ENCODE measurements at regions not wholly inside any gene's neighbourhood (a gene's known extent, or its start where the extent isn't known, plus 50 kb on each side); places are given as distances from the start of the nearest gene placed in this dataset.

DNA sequence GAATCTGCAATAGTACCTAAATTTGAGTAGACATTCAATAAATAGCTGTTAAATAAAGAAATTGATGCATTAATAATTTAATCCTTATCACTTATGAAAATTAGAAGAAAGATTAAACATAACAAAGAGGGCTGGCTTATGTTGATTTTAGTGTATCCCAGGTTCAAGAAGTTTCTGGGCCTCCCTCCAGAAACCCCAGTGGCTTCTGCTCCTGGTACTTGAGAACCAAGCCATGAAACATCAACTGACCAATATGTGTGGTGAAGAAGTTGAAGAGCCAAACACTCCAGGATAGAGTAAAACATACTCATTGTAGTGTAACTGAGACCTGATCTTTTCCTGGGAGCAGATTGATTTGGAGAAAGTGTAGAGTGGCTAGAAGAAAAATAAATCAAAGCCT lies 1465.7 kb upstream of the PIK3C3 start:
- DNase-seq, result no peak

GRCh38 chr18:40485318-40485717 lies 1469.7 kb upstream of the PIK3C3 start:
- no peak for DNase-seq

- DNase-seq, result no peak
These were observed 1481.6 kb upstream of the PIK3C3 start for GRCh38 chr18:40473221-40474029.

GRCh38 chr18:40470723-40471122 lies 1484.3 kb upstream of the PIK3C3 start:
- no peak for DNase-seq

- DNase-seq, result no peak
These were observed 1485.2 kb upstream of the PIK3C3 start for GRCh38 chr18:40469851-40470250.

- DNase-seq, result no peak
These were observed 1485.7 kb upstream of the PIK3C3 start for GRCh38 chr18:40469316-40469715.

DNA sequence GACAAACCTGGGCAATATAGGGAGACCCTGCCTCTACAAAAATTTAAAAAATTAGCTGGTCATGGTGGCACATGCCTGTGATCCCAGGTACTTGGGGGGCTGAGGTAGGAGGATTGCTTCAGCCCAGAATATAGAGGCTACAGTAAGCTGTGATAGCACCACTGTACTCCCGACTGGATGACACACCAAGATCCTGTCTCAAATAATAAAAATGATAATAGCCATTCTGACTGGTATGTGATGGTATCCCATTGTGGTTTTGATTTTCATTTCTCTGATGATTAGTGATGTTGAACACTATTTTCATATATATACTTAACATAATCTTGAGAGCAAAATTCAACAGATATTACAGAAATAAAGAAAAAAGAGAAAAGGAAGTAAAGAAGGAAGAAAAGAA lies 1491.0 kb upstream of the PIK3C3 start:
- DNase-seq, result no peak

DNA sequence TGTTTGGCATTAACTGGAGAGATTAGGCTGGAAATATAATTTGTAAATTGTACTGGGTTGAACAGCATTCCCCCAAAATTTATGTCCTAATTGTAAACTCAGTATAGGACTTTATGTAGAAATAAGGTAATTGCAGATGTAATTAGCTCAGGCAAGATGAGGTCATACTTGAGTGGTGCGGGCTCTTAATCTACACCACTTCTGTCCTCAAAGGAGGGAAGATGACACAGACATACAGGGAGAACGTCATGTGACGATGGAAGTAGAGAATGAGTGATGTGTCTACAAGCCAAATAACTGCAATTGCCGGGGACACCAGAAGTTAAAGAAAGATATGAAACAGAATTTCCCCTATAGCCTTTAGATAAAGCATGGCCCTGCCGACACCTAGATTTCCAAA lies 1501.1 kb upstream of the PIK3C3 start:
- no peak for DNase-seq

- no peak for DNase-seq
These were observed 1502.4 kb upstream of the PIK3C3 start for GRCh38 chr18:40452599-40452998.

GRCh38 chr18:40450751-40451150 lies 1504.3 kb upstream of the PIK3C3 start:
- no peak for DNase-seq

DNA sequence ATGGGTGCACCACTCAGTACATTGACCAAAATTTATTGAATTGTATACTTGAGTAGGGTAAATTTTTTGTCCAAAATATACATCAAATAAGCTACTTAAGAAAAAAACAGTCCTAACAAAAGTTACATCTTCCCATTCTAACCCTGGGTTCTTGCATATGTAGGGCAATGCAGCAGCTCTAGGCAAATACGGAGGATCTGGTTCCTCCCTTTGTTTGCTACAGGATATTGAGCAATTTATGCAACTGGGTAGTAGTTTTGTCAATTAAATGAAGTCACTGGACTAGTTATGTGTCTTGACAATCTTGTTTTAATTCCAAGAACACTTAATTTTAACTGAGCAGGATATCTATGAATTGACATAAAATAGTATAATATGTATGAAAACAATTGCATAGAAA lies 1507.2 kb upstream of the PIK3C3 start:
- no peak for DNase-seq

GRCh38 chr18:40440088-40440487 lies 1514.9 kb upstream of the PIK3C3 start:
- no peak for DNase-seq

DNA sequence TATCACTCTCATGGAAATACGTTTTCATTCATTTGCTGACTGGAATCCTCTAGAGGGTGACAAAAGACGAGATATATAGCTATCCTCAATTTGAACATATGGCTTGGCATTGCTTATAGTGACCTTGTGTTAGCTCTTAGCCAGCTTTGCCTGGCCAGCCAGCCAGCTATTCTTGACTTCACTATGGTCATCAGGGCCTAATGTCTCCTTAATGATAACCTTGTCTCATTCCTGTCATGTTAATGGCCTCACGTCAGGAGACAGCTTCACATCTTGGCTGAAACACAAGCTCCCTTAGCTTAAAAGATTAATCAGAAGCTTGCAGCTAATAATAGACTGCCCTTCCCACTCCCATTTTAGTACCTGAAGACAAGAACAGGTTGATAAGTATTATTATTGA lies 1517.5 kb upstream of the PIK3C3 start:
- DNase-seq, result no peak

DNA sequence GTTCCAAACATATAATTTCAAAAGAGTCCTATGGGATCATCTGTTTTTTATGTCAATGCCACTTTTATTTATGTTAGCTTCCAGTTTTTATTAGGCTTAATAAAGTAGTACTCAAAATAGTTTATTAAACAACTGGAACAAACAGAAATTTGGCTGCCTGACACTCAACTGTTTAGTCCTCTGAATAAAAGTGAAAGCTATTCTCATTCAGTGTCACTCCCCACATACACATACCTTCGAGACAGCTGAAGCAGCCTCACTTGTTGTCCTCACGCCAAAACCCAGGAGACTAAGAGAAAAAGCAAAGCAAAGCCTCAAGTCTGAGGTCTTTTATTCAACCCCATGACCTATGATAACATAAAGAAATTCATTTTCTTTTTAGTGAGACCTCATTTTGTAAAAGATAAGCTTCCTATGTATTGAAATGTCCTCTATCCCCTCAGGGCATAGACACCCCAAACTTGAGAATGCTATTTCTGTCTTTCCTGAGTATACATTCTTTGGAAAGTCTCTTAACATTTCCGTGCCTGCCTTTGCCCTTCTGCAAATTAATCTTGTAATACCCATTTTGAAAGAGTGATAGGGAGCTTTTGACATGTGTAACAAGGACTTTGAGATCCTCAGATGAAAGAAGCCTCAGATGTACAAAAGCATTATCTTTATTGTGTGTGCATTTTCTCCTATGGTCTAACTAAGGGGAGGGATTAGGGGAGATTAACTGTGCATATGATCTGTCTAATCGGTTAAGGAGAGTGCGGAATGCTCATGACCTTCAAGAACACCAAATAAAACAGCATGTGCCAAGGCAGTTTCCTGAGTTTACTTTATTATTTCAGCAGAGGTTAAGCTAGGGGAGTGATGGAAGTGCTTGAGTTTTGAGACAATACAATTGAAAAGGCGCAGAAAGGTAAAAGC lies 1523.7 kb upstream of the PIK3C3 start:
- no peak for DNase-seq

DNA sequence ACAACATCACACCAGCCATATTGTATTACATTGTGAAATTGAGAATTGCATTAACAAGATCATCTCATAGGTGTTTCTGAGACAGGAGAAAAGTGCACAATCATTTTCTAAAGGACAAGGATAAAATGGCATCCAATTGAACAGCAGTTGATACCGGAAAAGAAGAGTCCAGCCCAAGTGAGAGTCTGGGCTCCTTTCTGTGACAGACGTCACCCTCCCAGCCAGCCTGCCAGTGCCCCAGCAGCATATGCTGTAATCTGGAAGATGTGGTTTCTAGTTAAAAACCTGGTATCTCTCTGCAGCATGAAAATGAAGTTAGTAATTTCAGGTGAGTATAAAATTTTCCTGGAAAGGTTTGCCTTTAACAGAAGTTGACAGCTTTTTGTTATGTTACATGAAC lies 1531.7 kb upstream of the PIK3C3 start:
- no peak for DNase-seq

DNA sequence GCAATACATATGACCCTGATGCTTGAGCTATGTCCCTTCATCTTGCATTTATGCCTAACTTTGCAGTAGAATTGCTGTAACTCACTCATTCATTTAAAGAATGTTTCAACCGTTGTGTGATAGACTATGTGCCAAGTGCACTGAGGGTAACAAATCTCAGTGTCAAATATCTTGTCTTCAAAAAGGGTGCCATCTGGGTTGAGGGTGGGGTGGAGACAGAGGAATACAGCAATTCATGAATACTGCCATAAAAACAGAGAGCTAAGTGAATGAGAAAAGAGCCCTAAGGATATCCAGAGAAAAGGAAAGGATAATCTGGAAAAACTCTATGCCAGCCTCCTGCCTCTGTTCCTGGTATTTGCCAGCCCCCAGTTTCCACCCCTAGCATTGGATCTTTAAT lies 1534.4 kb upstream of the PIK3C3 start:
- DNase-seq, result no peak

DNA sequence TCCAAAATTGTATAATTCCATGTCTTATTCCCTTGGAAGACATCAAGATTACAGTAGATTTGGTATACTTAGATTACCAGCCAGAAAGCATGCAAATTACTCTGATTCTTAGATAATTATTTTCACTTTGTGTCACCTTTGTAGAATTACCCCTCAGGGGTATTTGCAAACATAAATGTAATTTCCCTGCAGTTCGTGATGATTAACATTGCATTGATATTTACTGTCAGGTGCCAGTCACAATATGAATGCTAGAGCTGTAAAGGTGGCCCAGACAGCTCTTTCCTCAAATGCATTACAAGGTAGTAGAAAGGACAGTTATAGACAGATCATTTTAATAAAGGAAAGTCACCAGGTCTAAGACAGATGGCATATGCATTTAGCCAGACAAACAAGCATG lies 1537.5 kb upstream of the PIK3C3 start:
- no peak for DNase-seq

DNA sequence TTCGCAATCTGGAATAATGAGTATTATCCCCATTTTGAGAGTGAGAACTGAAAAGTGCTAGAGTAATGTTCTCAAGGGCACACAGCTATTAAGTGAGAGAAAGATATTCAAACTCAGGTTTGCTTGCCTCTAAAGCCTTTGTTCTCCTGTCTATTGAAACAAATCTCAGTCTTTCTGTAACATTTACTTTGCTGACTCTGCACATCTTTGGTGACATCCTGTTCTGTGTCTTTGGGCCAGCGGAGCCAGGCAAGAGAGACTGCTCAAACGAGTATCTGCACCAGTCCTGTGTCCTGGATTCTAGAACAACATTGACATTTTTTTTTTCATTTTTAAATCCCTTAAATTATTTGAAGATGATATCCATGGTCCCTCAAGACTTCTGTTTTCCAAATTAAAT lies 1539.2 kb upstream of the PIK3C3 start:
- DNase-seq, result no peak

DNA sequence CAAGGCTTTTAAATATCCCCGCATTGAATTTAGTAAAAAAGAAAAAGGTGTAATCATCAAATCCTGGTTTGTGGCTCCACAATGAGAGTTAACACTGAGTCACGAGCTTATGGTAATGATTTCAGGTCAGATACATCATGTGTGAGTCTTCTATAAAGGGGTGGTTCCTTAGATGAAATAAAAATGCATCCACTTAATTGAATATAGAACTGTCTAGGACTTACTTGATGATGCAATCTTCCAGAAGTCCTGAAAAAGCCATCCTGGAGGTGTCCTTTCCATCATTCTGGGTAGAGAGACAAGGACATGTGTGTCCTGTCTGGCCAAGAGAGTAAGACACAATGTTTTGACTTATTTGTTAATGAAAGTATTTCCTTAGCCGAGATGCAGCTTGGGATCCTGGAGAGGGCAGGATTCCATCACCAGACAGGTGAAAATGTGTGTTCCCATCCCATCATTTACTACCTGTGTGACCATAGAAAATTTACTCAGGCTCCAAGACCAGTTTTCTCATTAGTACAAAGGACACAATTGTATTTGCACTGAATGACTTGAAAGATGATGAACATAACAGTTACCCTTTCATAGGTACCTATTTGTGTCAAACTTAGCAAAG lies 1539.8 kb upstream of the PIK3C3 start:
- DNase-seq, result no peak

- no peak for DNase-seq
These were observed 1540.8 kb upstream of the PIK3C3 start for GRCh38 chr18:40414155-40414754.

GRCh38 chr18:40413160-40413559 lies 1541.9 kb upstream of the PIK3C3 start:
- DNase-seq, result no peak

- no peak for DNase-seq
These were observed 1542.6 kb upstream of the PIK3C3 start for GRCh38 chr18:40412410-40412809.

DNA sequence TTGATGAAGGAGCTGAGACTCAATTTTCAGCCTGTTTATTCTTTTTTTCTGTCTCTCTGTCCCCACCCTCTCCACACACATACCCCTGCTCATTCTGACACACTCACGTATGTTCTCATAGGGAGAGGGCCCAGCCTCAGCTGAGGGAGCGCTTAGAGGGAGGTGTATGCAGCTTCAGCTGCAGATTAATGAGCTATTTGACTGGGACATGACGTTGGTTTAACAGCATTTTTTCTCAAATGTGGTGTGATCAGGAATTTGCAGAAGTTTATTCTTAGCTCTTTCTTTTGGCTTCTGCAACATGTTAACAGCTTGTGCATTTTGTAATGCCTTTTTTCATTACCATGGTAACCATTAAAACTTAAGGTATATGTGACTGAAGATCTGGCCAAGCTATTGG lies 1547.1 kb upstream of the PIK3C3 start:
- DNase-seq, result no peak
